ENCODE measurements at regions not wholly inside any gene's neighbourhood (a gene's known extent, or its start where the extent isn't known, plus 50 kb on each side); places are given as distances from the start of the nearest gene placed in this dataset.

GRCh38 chr15:95134431-95135110 lies 903.2 kb downstream of the MCTP2 start:
- no peak for DNase-seq (ENCODE audit: low spot score)
- in situ Hi-C loops (cut with MboI; ENCODE audit: low pct_unique_long_range_greater_than_20kb, low sequenced_read_pairs, unreplicated experiment) = no loop called here
- TF ChIP-seq CTCF (IDR thresholded peaks at IDR 0.05; ENCODE audit: extremely low read depth, insufficient read depth, missing control alignments) = no peak

GRCh38 chr15:95138604-95139270 lies 907.4 kb downstream of the MCTP2 start:
- TF ChIP-seq CTCF (IDR thresholded peaks at IDR 0.05; ENCODE audit: extremely low read depth, insufficient read depth, missing control alignments) = no peak
- DNase-seq (ENCODE audit: low spot score) = no peak
- in situ Hi-C loops (cut with MboI; ENCODE audit: low pct_unique_long_range_greater_than_20kb, low sequenced_read_pairs, unreplicated experiment) = no loop called here

GRCh38 chr15:95141486-95141885 lies 910.1 kb downstream of the MCTP2 start:
- DNase-seq (ENCODE audit: low spot score) = no peak
- in situ Hi-C loops (cut with MboI; ENCODE audit: low pct_unique_long_range_greater_than_20kb, low sequenced_read_pairs, unreplicated experiment) = no loop called here

GRCh38 chr15:95142531-95142930 lies 911.2 kb downstream of the MCTP2 start:
- no peak for TF ChIP-seq CTCF (IDR thresholded peaks at IDR 0.05; ENCODE audit: extremely low read depth, insufficient read depth, missing control alignments)
- in situ Hi-C loops (cut with MboI; ENCODE audit: low pct_unique_long_range_greater_than_20kb, low sequenced_read_pairs, unreplicated experiment) = no loop called here
- no peak for DNase-seq (ENCODE audit: low spot score)

More at GRCh38 chr15:95141486-95141885, 910.1 kb downstream of the MCTP2 start:
- no peak for TF ChIP-seq CTCF (IDR thresholded peaks at IDR 0.05; ENCODE audit: extremely low read depth, insufficient read depth, missing control alignments)

- no peak for TF ChIP-seq CTCF (IDR thresholded peaks at IDR 0.05; ENCODE audit: extremely low read depth, insufficient read depth, missing control alignments)
- in situ Hi-C loops (cut with MboI; ENCODE audit: low pct_unique_long_range_greater_than_20kb, low sequenced_read_pairs, unreplicated experiment) = no loop called here
- DNase-seq (ENCODE audit: low spot score) = no peak
Measured at GRCh38 chr15:95146481-95146880, 915.1 kb downstream of the MCTP2 start.

GRCh38 chr15:95148183-95148582 lies 916.8 kb downstream of the MCTP2 start:
- DNase-seq (ENCODE audit: low spot score) = no peak
- no peak for TF ChIP-seq CTCF (IDR thresholded peaks at IDR 0.05; ENCODE audit: extremely low read depth, insufficient read depth, missing control alignments)
- in situ Hi-C loops (cut with MboI; ENCODE audit: low pct_unique_long_range_greater_than_20kb, low sequenced_read_pairs, unreplicated experiment) = no loop called here
